SK-N-SH (cell line): ENCODE measurements at regions not wholly inside any gene's neighbourhood (a gene's known extent, or its start where the extent isn't known, plus 50 kb on each side); places are given as distances from the start of the nearest gene placed in this dataset.
A peak's percentile ranks its signal among the peaks of the same experiment; 100 is the strongest.

ENCODE experiments used
- CTCF ChIA-PET: fragments of 300-600, 350-600 bp; formaldehyde crosslinking; extraction: SDS; loops from one replicate; lab custom pipeline; 2021; lab: Yijun Ruan, JAX
- POLR2A ChIA-PET: fragments of 350-600 bp; sonication (Branson Sonifier 250); formaldehyde crosslinking; extraction: SDS; loops from one replicate; lab custom pipeline; 2020; ENCODE audit warnings: antibody characterized with exemption, inconsistent platforms; lab: Yijun Ruan, JAX
- DNase-seq: peaks from one replicate; pipeline ENCODE4 v3.0.0; 2012
- H2AFZ ChIP-seq: fragments of 200-600 bp; sonication (generic); 2 replicates; pipeline ENCODE4 v1.8.1; 2016; ENCODE audit warnings: antibody characterized with exemption, mild to moderate bottlenecking, low read depth
- H3F3A ChIP-seq: fragments of 200-600 bp; sonication (generic); replicated peaks from 2 replicates; pipeline ENCODE3; 2016; ENCODE audit warnings: antibody characterized with exemption, mild to moderate bottlenecking; ENCODE audit not compliant: insufficient read depth
- H3K27ac ChIP-seq, 2 experiments: fragments of 200-500 bp in 1 of 2; fragments of 200-600 bp in 1 of 2; sonication (Bioruptor generic) in 1 of 2; sonication (generic), shearing (Covaris generic) in 1 of 2; 2 replicates each; pipeline versions ENCODE4 v1.5.1 to v1.6.1; 2014 to 2016; ENCODE audit warnings: low read depth in 2 of 2, inconsistent platforms in 1 of 2, low read length in 1 of 2, mild to moderate bottlenecking in 1 of 2, mixed read lengths in 1 of 2
- H3K27me3 ChIP-seq: fragments of 200-600 bp; sonication (generic), shearing (Covaris generic); 2 replicates; pipeline ENCODE4 v1.6.1; 2016; ENCODE audit warnings: mixed run types; ENCODE audit not compliant: insufficient read depth
- H3K36me3 ChIP-seq, 2 experiments: fragments of 200-500 bp in 1 of 2; fragments of 200-600 bp in 1 of 2; sonication (Bioruptor generic) in 1 of 2; sonication (generic) in 1 of 2; replicated peaks in 1 of 2; 2 replicates each; pipeline versions ENCODE3 to v1.5.1; 2014 to 2016; ENCODE audit warnings: low read length in 1 of 2, mild to moderate bottlenecking in 1 of 2; ENCODE audit not compliant: insufficient read depth in 2 of 2, control insufficient read depth in 1 of 2
- H3K4me1 ChIP-seq, 2 experiments: fragments of 200-500 bp in 1 of 2; fragments of 200-600 bp in 1 of 2; sonication (Bioruptor generic) in 1 of 2; sonication (generic), shearing (Covaris generic) in 1 of 2; 2 replicates each; pipeline versions ENCODE4 v1.5.1 to v1.6.1; 2014 to 2016; ENCODE audit warnings: low read depth in 1 of 2, low read length in 1 of 2, mixed run types in 1 of 2; ENCODE audit not compliant: insufficient read depth in 2 of 2, control insufficient read depth in 1 of 2
- H3K4me2 ChIP-seq: fragments of 200-600 bp; sonication (generic), shearing (Covaris generic); 2 replicates; pipeline ENCODE4 v1.6.1; 2017; ENCODE audit warnings: mixed run types
- H3K4me3 ChIP-seq, 2 experiments: fragments of 200-500 bp in 1 of 2; fragments of 200-600 bp in 1 of 2; sonication (Bioruptor generic) in 1 of 2; sonication (generic), shearing (Covaris generic) in 1 of 2; 2 replicates each; pipeline versions ENCODE4 v1.5.1 to v1.8.1; 2014 to 2016; ENCODE audit warnings: low read depth in 2 of 2, inconsistent platforms in 1 of 2, low read length in 1 of 2, mild to moderate bottlenecking in 1 of 2, mixed read lengths in 1 of 2, moderate library complexity in 1 of 2
- H3K79me2 ChIP-seq: fragments of 200-600 bp; sonication (generic); 2 replicates; pipeline ENCODE4 v1.8.1; 2017; ENCODE audit warnings: mild to moderate bottlenecking; ENCODE audit not compliant: insufficient read depth
- H3K9ac ChIP-seq: fragments of 200-600 bp; sonication (generic); 2 replicates; pipeline ENCODE4 v1.6.1; 2017; ENCODE audit warnings: mixed run types
- H3K9me2 ChIP-seq: fragments of 200-600 bp; sonication (generic); 2 replicates; pipeline ENCODE4 v1.6.1; 2017; ENCODE audit warnings: mixed run types
- H3K9me3 ChIP-seq: fragments of 200-600 bp; sonication (generic); 2 replicates; pipeline ENCODE4 v1.6.1; 2017; ENCODE audit warnings: mixed run types, mild to moderate bottlenecking, moderate library complexity
- H4K20me1 ChIP-seq: fragments of 200-600 bp; sonication (generic); 2 replicates; pipeline ENCODE4 v1.6.1; 2017; ENCODE audit warnings: mild to moderate bottlenecking, mixed run types; ENCODE audit not compliant: insufficient read depth
- CHD2 ChIP-seq: fragments of 150-350 bp; IDR thresholded peaks from 2 replicates; pipeline ENCODE4 v1.6.1; 2018; ENCODE audit warnings: low read length; ENCODE audit not compliant: partially characterized antibody
- CTCF ChIP-seq: fragments of 200-600 bp; sonication (generic); IDR thresholded peaks from 2 replicates; pipeline ENCODE4 v1.6.1; 2017; ENCODE audit warnings: antibody characterized with exemption, mild to moderate bottlenecking, moderate library complexity
- EZH2phosphoT487 ChIP-seq: fragments of 200-600 bp; sonication (generic); IDR thresholded peaks from 2 replicates; pipeline ENCODE4 v1.6.1; 2017; ENCODE audit warnings: low read depth, mixed run types, mild to moderate bottlenecking, antibody characterized with exemption, moderate library complexity, borderline replicate concordance
- FOSL2 ChIP-seq: IDR thresholded peaks from 2 replicates; pipeline ENCODE4 v1.4.0; 2012; ENCODE audit warnings: low read depth, mild to moderate bottlenecking, moderate library complexity, borderline replicate concordance
- FOXM1 ChIP-seq: IDR thresholded peaks from 2 replicates; pipeline ENCODE4 v1.4.0; 2012; ENCODE audit warnings: low read depth, mild to moderate bottlenecking
- GATA2 ChIP-seq: sonication (generic); formaldehyde crosslinking; IDR thresholded peaks from 2 replicates; pipeline ENCODE4 v1.5.0; 2020; ENCODE audit warnings: mild to moderate bottlenecking, missing genetic modification reagents
- MEF2A ChIP-seq: IDR thresholded peaks from 2 replicates; pipeline ENCODE4 v1.4.0; 2012; ENCODE audit warnings: low read depth, borderline replicate concordance
- NFIC ChIP-seq: IDR thresholded peaks from 2 replicates; pipeline ENCODE4 v1.4.0; 2012; ENCODE audit warnings: borderline replicate concordance
- NRF1 ChIP-seq: IDR thresholded peaks from 2 replicates; pipeline ENCODE4 v1.6.1; 2012; ENCODE audit warnings: low read depth, mild to moderate bottlenecking, low read length
- POLR2AphosphoS5 ChIP-seq: IDR thresholded peaks from 2 replicates; pipeline ENCODE4 v1.6.1; 2012; ENCODE audit warnings: low read depth, low read length
- RCOR1 ChIP-seq: fragments of 150-350 bp; IDR thresholded peaks from 2 replicates; pipeline ENCODE4 v1.6.1; 2017; ENCODE audit warnings: antibody characterized with exemption, low read length
- REST ChIP-seq: IDR thresholded peaks from 2 replicates; pipeline ENCODE4 v1.6.1; 2012; ENCODE audit warnings: mild to moderate bottlenecking, low read depth, low read length, moderate library complexity
- RFX5 ChIP-seq: IDR thresholded peaks from 2 replicates; pipeline ENCODE4 v1.6.1; 2012; ENCODE audit warnings: mild to moderate bottlenecking, improper control_type of control experiment, low read length
- SIN3A ChIP-seq: IDR thresholded peaks from 2 replicates; pipeline ENCODE4 v1.6.1; 2012; ENCODE audit warnings: low read depth, mild to moderate bottlenecking, low read length, moderate library complexity, borderline replicate concordance
- YY1 ChIP-seq: IDR thresholded peaks from 2 replicates; pipeline ENCODE4 v1.4.0; 2012; ENCODE audit warnings: low read depth, mild to moderate bottlenecking
- WGBS: methylation state at CpG from one replicate; pipeline ENCODE4 v1.1.6; 2017; ENCODE audit warnings: low lambda C conversion rate; 5-methylcytosine and 5-hydroxymethylcytosine counted together
- TF ChIP-seq, protein P1 (sequence below): IDR thresholded peaks from 2 replicates; pipeline ENCODE4 v1.4.0; 2012; ENCODE audit warnings: low read depth

- TF ChIP-seq YY1 (no peak), POLR2AphosphoS5 (no peak), GATA2 (CRISPR knock-in tag) (no peak), CTCF (no peak), RCOR1 (no peak), EZH2phosphoT487 (no peak), SIN3A (no peak), RFX5 (no peak), FOSL2 (no peak), MEF2A (no peak), NFIC (no peak), FOXM1 (no peak), NRF1 (no peak)
- TF ChIP-seq, protein P1, sequence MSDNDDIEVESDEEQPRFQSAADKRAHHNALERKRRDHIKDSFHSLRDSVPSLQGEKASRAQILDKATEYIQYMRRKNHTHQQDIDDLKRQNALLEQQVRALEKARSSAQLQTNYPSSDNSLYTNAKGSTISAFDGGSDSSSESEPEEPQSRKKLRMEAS: no peak
These were observed 213.6 kb upstream of the FOXK1 start (continued) for GRCh38 chr7:4468320-4469102.

DNA sequence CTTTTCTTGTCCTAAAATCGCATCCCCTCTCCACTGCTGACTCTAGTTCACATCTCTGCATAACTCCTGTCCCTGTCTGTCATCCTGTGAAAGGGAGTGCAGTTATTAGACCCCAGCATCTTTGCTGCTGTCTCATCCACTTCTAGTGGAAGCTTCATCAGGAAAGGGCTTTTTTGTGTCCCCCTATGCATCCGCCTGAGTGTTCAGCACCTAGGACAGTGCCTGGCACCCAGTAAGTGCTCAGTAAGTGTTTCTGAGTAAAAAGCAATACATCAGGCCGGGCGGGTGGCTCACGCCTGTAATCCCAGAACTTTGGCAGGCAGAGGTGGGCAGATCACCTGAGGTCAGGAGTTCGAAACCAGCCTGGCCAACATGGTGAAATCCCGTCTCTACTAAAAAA is 211.8 kb upstream of the FOXK1 start:
- ChIA-PET CTCF (interaction anchor here (1.0 to 2.2 kb wide), 4 partner anchors 9 to 549 kb away, joined by 3 to 9 read pairs (median 4); no protein-coding TSS in a partner anchor), POLR2A (no interaction called here)
- Histone ChIP-seq H3K4me1 (no peaks in the 10 kb centered on the region), H3K27ac (no peak overlapping the region), H3K79me2 (no peaks in the 10 kb centered on the region), H3K4me2 (no peak overlapping the region), H3K9me2 (no peaks in the 10 kb centered on the region), H3K9ac (no peak overlapping the region), H3K9me3 (peaks cover 8% of the 10 kb centered on the region; the same call in 1 of the 2 replicates), H3K4me3 (no peak overlapping the region), H3K36me3 (no peaks in the 10 kb centered on the region), H3F3A (no peaks in the 10 kb centered on the region), H4K20me1 (no peaks in the 10 kb centered on the region), H2AFZ (no peak overlapping the region), H3K27me3 (no peaks in the 10 kb centered on the region)
- DNase-seq: no peak
- WGBS: 31% methylated on average over 7 of the region's 7 CpGs
- TF ChIP-seq REST (peak; percentile 35; the same call in 1 of the 2 replicates), CHD2 (no peak)
